Cerebellar cortex (tissue), 1 donor: ENCODE measurements at regions not wholly inside any gene's neighbourhood (a gene's known extent, or its start where the extent isn't known, plus 50 kb on each side); places are given as distances from the start of the nearest gene placed in this dataset.
A peak's percentile ranks its signal among the peaks of the same experiment; 100 is the strongest.

ENCODE experiments used
- DNase-seq: peaks from one replicate; pipeline ENCODE4 v3.0.0-alpha.2; 2015; ENCODE audit warnings: low spot score

DNA sequence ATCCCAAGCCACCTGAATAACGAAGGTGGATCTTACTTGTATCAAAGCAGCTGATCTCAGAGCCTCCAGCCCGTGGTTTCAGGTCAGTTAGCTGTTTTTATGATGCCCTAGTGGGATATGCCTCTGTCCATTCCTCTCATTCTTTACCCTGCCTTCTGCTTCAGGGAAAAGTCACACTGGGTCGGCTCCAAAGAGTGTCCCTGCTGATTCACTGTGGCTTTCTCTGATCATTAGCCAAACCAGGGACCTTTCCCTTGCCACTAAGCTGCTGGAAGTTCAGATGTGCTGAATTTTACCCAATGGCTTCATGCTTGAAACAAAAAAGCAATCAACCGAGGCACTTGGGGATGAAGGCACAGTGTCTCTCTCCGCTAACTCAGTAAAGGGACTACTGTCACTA lies 170.2 kb upstream of the SALL1 start:
- no peak for DNase-seq

- no peak for DNase-seq
Observed at GRCh38 chr16:51317575-51317974, 166.5 kb upstream of the SALL1 start.

GRCh38 chr16:51313198-51313597 lies 162.1 kb upstream of the SALL1 start:
- no peak for DNase-seq

GRCh38 chr16:51312363-51313150 lies 161.5 kb upstream of the SALL1 start:
- peak; percentile 7 for DNase-seq

DNA sequence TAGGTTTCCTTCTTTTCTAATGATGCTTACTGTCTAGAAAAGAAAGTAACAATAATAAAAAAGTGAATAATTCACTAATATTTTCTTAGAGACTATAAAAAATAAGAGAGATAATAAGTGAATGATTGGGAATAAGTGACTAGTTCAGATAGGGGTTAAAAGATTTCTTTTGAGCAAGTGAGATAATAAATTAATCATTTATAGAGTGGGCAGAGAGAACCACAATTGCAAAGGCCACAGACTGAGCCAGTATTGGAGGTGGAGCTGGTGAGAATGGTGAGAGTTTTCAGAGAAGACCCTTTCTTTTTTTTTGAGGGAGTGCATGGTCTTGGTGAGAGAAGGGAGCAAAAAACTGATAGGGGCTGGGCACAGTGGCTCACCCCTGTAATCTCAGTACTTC lies 159.1 kb upstream of the SALL1 start:
- DNase-seq = no peak

GRCh38 chr16:51306886-51307595 lies 156.0 kb upstream of the SALL1 start:
- DNase-seq = no peak

GRCh38 chr16:51306116-51306515 lies 155.0 kb upstream of the SALL1 start:
- DNase-seq = no peak

- DNase-seq = no peak
Observed at GRCh38 chr16:51305337-51305736, 154.3 kb upstream of the SALL1 start.

DNA sequence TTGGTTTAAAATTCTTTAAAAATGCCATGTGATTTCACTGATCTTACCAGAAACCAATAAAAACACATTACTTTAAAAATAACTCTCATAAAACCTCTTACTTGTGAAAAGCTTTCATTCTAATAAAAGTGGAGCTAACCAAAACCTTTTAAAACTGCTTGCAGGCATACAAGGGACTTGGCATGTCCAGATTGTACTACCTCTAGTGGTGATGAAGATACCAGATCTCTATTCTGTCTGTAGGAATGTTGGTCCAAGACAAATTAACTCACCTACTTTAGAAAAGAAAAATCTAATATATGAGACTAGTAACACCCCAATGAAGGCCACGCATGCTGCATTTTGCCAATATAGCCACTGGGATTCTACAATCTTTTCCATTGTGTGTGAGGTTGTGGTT lies 151.0 kb upstream of the SALL1 start:
- DNase-seq = no peak

- no peak for DNase-seq
Observed at GRCh38 chr16:51298800-51299199, 147.7 kb upstream of the SALL1 start.

- DNase-seq = no peak
Observed at GRCh38 chr16:51290442-51291285, 139.6 kb upstream of the SALL1 start.

GRCh38 chr16:51289336-51289735 lies 138.3 kb upstream of the SALL1 start:
- no peak for DNase-seq

GRCh38 chr16:51287121-51287755 lies 136.2 kb upstream of the SALL1 start:
- DNase-seq = no peak

GRCh38 chr16:51286272-51286671 lies 135.2 kb upstream of the SALL1 start:
- no peak for DNase-seq

DNA sequence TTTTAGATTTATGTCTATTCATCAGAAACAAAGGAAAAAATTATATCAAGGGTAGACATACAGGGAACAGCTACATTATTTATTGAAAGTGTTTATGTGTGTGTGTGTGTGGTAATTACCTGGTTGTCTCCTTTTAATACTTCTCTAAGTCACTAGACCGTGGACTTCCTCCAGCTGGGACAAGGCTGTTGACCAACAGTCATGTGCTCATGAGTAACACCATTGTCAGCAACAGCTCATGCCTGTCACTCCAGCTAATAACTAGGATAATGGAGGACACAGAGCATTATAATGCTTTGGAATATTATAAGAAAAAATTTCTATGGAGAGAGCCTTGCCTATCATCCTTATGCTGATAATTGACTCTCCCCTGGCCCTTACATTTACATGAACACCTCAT lies 125.3 kb upstream of the SALL1 start:
- DNase-seq = no peak

DNA sequence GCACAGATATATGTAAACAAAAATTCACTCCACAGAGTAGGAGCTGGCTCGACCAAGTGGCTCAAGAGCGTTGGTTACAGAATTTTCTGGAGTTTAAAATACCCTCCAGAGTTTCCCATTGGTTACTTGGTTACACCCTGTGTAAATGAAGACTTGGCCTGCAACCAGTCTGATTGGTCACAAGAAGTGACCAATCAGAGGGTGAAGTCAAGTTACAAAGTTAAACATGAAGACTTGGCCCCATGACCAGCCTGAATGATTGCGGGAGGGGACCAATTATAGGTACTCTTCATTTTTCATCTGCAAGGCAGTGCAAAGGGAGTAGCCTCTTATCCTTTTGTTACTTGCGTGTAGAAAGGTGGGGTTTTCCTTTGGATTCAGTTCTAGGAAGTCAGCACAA lies 121.3 kb upstream of the SALL1 start:
- DNase-seq = no peak

DNA sequence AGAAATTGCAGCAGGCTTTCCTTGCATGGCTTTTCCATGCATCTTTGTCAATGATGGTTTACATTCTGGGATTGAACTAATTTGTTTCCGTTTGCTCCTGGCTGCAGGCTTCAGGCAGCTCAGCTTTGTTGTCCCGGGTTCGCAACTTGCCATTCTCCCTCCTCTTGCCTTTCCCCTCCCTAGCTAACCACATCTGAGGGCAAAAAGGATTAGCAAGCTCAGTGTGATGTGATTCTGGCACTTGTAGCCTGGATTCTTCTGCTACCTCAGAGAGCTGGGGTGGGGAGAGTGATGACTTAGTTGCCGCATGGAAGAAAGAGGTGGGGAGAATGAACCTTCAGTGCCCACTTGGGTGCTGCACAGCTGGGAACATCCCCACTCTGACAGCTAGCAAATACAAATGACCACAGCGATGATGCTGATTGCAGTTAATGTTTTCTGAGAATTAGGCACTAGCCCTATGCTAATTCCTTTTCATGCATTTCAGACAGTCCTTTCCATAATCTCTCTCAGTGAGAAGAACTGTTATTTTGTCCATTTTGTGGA lies 120.2 kb upstream of the SALL1 start:
- no peak for DNase-seq

DNA sequence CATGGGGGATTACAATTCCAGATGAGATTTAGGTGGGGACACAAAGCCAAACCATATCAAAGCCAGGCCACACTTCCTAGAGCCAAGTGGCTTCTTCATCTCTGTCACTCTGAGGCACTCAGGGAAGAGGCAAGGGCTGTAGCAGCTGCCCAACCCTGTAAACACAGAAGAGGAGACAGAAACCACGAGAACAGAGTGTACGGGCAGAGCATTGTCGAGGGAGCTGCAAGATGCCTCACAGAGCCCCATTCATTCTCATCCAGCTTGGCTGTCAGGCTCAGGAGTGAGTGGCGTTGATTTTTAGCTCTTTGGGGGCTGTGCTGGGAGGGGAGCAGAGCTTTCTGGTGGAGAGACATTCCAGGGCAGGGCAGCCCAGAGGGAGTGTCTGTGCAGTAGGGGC lies 117.2 kb upstream of the SALL1 start:
- DNase-seq = no peak

DNA sequence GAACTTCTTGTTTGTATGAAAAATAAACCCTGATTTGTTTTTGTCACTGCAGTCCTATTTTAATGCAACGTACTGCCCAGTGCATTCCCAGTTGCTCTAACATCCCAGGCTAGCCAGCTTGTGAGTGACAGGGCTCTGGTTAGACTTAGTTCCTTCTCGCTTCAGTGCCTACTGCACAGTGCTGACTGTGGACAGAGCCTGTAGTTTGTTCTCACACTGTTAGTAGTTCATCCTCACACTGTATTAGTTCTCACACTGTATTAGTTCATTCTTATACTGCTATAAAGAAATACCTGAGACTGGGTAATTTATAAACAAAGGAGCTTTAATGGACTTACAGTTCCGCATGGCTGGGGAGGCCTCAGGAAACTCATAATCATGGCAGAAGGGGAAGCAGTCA lies 116.6 kb upstream of the SALL1 start:
- no peak for DNase-seq

DNA sequence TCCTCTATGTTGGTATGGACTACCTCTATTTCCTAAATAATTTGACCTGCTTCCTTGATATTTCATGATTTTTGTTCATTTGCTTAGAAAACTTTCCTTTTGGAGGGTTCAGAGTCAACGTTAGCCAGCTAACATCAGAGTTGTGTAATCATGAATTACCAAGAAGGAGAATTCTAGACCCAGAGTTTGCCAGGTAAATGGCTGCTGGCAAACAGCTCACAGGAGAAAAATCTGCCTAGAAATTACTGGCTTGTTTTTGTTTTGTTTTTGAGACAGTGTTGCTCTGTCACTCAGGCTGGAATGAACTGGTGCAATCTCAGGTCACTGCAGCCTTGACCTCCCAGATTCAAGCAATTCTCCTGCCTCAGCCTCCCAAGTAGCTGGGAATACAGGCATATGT lies 111.4 kb upstream of the SALL1 start:
- no peak for DNase-seq

GRCh38 chr16:51261919-51262318 lies 110.8 kb upstream of the SALL1 start:
- no peak for DNase-seq

- no peak for DNase-seq
Observed at GRCh38 chr16:51255349-51255972, 104.4 kb upstream of the SALL1 start.
